OCI-LY7 (cell line): ENCODE measurements at regions not wholly inside any gene's neighbourhood (a gene's known extent, or its start where the extent isn't known, plus 50 kb on each side); places are given as distances from the start of the nearest gene placed in this dataset.

Experiments used
- BruUV-seq: library from RNA; stranded (reverse); fragments of 400-500 nt; replicated peaks from 2 replicates; lab custom pipeline; 2021; lab: Mats Ljungman, UMichigan
- CTCF ChIA-PET: fragments of 300-600 bp; sonication (Branson Sonifier 250); formaldehyde crosslinking; loops from one replicate; lab custom pipeline; 2022; ENCODE audit warnings: antibody characterized with exemption; ENCODE audit not compliant: unreplicated experiment; lab: Charles Lee
- POLR2A ChIA-PET: fragments of 300-600 bp; sonication (Branson Sonifier 250); formaldehyde crosslinking; loops from one replicate; lab custom pipeline; 2022; ENCODE audit warnings: antibody characterized with exemption; lab: Charles Lee
- DNase-seq: peaks from one replicate; pipeline ENCODE4 v3.0.0-alpha.2; 2015; ENCODE audit warnings: low spot score
- H2AFZ ChIP-seq: fragments of 200-600 bp; sonication (generic), shearing (Covaris generic); 2 replicates; pipeline ENCODE4 v1.6.1; 2014; ENCODE audit warnings: mild to moderate bottlenecking, antibody characterized with exemption, low read length, moderate library complexity
- H3K27ac ChIP-seq: fragments of 200-600 bp; sonication (generic); 2 replicates; pipeline ENCODE4 v1.5.1; 2014; ENCODE audit warnings: mixed run types, low read depth, mild to moderate bottlenecking, moderate library complexity, low read length, inconsistent platforms; ENCODE audit not compliant: poor library complexity, severe bottlenecking
- H3K36me3 ChIP-seq: fragments of 200-600 bp; sonication (generic); 2 replicates; pipeline ENCODE4 v1.6.1; 2014; ENCODE audit warnings: mild to moderate bottlenecking, antibody characterized with exemption, low read length, moderate library complexity, mixed read lengths; ENCODE audit not compliant: insufficient read depth
- H3K4me1 ChIP-seq: fragments of 200-600 bp; sonication (generic); 2 replicates; pipeline ENCODE4 v1.5.1; 2014; ENCODE audit warnings: mild to moderate bottlenecking, low read length; ENCODE audit not compliant: insufficient read depth, poor library complexity, severe bottlenecking
- H3K4me2 ChIP-seq: fragments of 200-600 bp; sonication (generic); 2 replicates; pipeline ENCODE4 v1.6.1; 2014; ENCODE audit warnings: mild to moderate bottlenecking, low read length
- H3K4me3 ChIP-seq: fragments of 200-600 bp; sonication (generic); 2 replicates; pipeline ENCODE4 v1.5.1; 2014; ENCODE audit warnings: mild to moderate bottlenecking, low read depth, low read length; ENCODE audit not compliant: poor library complexity, severe bottlenecking
- H3K79me2 ChIP-seq: fragments of 200-600 bp; sonication (generic); 2 replicates; pipeline ENCODE4 v1.6.1; 2016; ENCODE audit warnings: low read depth, mild to moderate bottlenecking, low read length, moderate library complexity, mixed read lengths; ENCODE audit not compliant: insufficient read depth
- H3K9me2 ChIP-seq: fragments of 200-600 bp; sonication (generic); 2 replicates; pipeline ENCODE4 v1.6.1; 2016; ENCODE audit warnings: mild to moderate bottlenecking, low read length, mixed read lengths; ENCODE audit not compliant: insufficient read depth
- H3K9me3 ChIP-seq: fragments of 200-600 bp; sonication (generic); 2 replicates; pipeline ENCODE4 v1.6.1; 2014; ENCODE audit warnings: mild to moderate bottlenecking, mixed run types, low read length, mixed read lengths
- H4K20me1 ChIP-seq: fragments of 200-600 bp; sonication (generic); 2 replicates; pipeline ENCODE4 v1.6.1; 2014; ENCODE audit warnings: mild to moderate bottlenecking, antibody characterized with exemption, low read length, moderate library complexity, mixed read lengths; ENCODE audit not compliant: insufficient read depth
- CTCF ChIP-seq: fragments of 200-600 bp; sonication (generic); conservative IDR thresholded peaks from 2 replicates; pipeline ENCODE4 v1.5.1; 2014; ENCODE audit warnings: mild to moderate bottlenecking, antibody characterized with exemption, low read length, moderate library complexity, mixed read lengths
- EZH2phosphoT487 ChIP-seq: fragments of 200-600 bp; sonication (generic); IDR thresholded peaks from 2 replicates; pipeline ENCODE4 v1.6.1; 2018; ENCODE audit warnings: low read depth, borderline replicate concordance, mild to moderate bottlenecking, mixed run types, antibody characterized with exemption, low read length, moderate library complexity, mixed read lengths
- intact Hi-C: fragments of 100-400 bp; cut with micrococcal nuclease; formaldehyde crosslinking; loops from one replicate; pipeline ENCODE4 v1.10.0; 2022; ENCODE audit not compliant: unreplicated experiment

- BruUV-seq: no TSS peak
- ChIA-PET CTCF (no interaction called here), POLR2A (interaction anchor here (0.6 to 1.5 kb wide), 3 partner anchors 22 to 211 kb away, joined by 3 to 5 read pairs (median 4); no protein-coding TSS in a partner anchor)
- H3K79me2 ChIP-seq: no peaks in the 10 kb centered on the region
- H3K9me3 ChIP-seq: no peaks in the 10 kb centered on the region
- DNase-seq: no peak
- no peak overlapping the region for H3K27ac ChIP-seq
- H3K4me1 ChIP-seq: peaks cover 18% of the 10 kb centered on the region
- no peaks in the 10 kb centered on the region for H4K20me1 ChIP-seq
- no peak overlapping the region for H3K4me3 ChIP-seq
- intact Hi-C loops: no loop called here
- H3K36me3 ChIP-seq: no peaks in the 10 kb centered on the region
- H2AFZ ChIP-seq: no peak overlapping the region
- no peak overlapping the region for H3K4me2 ChIP-seq
- no peaks in the 10 kb centered on the region for H3K9me2 ChIP-seq
- TF ChIP-seq EZH2phosphoT487 (no peak), CTCF (no peak)
These were observed 140.9 kb upstream of the MKLN1 start for GRCh38 chr7:131186816-131187215.

- no peaks in the 10 kb centered on the region for H3K36me3 ChIP-seq
- CTCF ChIA-PET: no interaction called here
- no peak overlapping the region for H3K4me2 ChIP-seq
- H4K20me1 ChIP-seq: no peaks in the 10 kb centered on the region
- no peaks in the 10 kb centered on the region for H3K9me2 ChIP-seq
- H3K79me2 ChIP-seq: no peaks in the 10 kb centered on the region
- no peak overlapping the region for H2AFZ ChIP-seq
- intact Hi-C loops: no loop called here
- TF ChIP-seq CTCF (no peak), EZH2phosphoT487 (no peak)
- no peak overlapping the region for H3K27ac ChIP-seq
- DNase-seq: no peak
- no peak overlapping the region for H3K4me3 ChIP-seq
- POLR2A ChIA-PET: interaction anchor here (0.6 to 1.0 kb wide), 4 partner anchors 14 to 66 kb away, joined by 3 to 5 read pairs (median 4); no protein-coding TSS in a partner anchor
- peaks cover 6% of the 10 kb centered on the region for H3K4me1 ChIP-seq
- H3K9me3 ChIP-seq: no peaks in the 10 kb centered on the region
- no TSS peak for BruUV-seq
These were observed 139.0 kb upstream of the MKLN1 start for GRCh38 chr7:131188367-131189339.

- Histone ChIP-seq H3K9me3 (no peaks in the 10 kb centered on the region), H3K9me2 (no peaks in the 10 kb centered on the region), H3K36me3 (no peaks in the 10 kb centered on the region), H3K4me2 (no peak overlapping the region), H3K4me1 (no peaks in the 10 kb centered on the region), H4K20me1 (no peaks in the 10 kb centered on the region), H3K27ac (no peak overlapping the region), H3K4me3 (no peak overlapping the region), H3K79me2 (no peaks in the 10 kb centered on the region), H2AFZ (no peak overlapping the region)
- TF ChIP-seq EZH2phosphoT487 (no peak), CTCF (no peak)
- ChIA-PET CTCF (no interaction called here), POLR2A (interaction anchor here (0.6 to 1.0 kb wide), 3 partner anchors 14 to 65 kb away, joined by 3 to 4 read pairs (median 3); no protein-coding TSS in a partner anchor)
- intact Hi-C loops: no loop called here
- no TSS peak for BruUV-seq
- no peak for DNase-seq
These were observed 138.2 kb upstream of the MKLN1 start for GRCh38 chr7:131189488-131189887.
